ENCODE measurements at regions not wholly inside any gene's neighbourhood (a gene's known extent, or its start where the extent isn't known, plus 50 kb on each side); places are given as distances from the start of the nearest gene placed in this dataset.
"Not testable (repeated sequence)": the region's sequence is repeated elsewhere in the genome, so short reads cannot be mapped to it uniquely, and the experiment has no call there.

DNA sequence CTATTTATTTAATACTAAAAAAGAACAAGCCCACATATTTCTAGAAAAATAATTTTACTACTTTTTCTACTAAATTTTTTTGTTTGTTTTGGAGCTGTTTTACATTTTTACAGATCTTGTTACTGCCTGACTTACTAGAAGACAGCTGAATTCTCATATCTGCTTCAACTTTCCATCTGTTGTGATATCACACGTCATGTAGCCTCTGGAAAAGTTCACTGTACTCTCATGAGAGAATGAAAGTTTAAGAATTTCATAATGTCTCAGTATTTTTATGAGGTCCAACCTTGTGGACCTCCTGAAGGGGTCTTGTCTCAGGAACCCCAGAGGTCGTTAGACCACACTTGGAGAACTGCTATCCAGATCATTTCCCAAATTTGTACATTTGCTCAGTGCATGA, 81.7 kb upstream of the MTHFD1L start:
- in situ Hi-C loops (cut with MboI; ENCODE audit: low pct_ligation_motif_present in 1 of 4, low pct_unique_long_range_greater_than_20kb in 1 of 4, low sequenced_read_pairs in 3 of 4) (no loop called here), intact Hi-C loops (cut with DNase I; ENCODE audit: low total_unique reads) (no loop called here)
- Histone ChIP-seq H3K4me1 (no peaks in the 10 kb centered on the region), H3K4me3 (no peak overlapping the region), H3K36me3 (no peaks in the 10 kb centered on the region), H3K27me3 (no peaks in the 10 kb centered on the region), H3K9me3 (no peaks in the 10 kb centered on the region), H3K27ac (no peak overlapping the region)
- DNase-seq, result no peak
- TF ChIP-seq, protein P1, sequence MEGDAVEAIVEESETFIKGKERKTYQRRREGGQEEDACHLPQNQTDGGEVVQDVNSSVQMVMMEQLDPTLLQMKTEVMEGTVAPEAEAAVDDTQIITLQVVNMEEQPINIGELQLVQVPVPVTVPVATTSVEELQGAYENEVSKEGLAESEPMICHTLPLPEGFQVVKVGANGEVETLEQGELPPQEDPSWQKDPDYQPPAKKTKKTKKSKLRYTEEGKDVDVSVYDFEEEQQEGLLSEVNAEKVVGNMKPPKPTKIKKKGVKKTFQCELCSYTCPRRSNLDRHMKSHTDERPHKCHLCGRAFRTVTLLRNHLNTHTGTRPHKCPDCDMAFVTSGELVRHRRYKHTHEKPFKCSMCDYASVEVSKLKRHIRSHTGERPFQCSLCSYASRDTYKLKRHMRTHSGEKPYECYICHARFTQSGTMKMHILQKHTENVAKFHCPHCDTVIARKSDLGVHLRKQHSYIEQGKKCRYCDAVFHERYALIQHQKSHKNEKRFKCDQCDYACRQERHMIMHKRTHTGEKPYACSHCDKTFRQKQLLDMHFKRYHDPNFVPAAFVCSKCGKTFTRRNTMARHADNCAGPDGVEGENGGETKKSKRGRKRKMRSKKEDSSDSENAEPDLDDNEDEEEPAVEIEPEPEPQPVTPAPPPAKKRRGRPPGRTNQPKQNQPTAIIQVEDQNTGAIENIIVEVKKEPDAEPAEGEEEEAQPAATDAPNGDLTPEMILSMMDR (IDR thresholded peaks at IDR 0.05), result no peak
- TF ChIP-seq EP300 (IDR thresholded peaks at IDR 0.05; ENCODE audit: low read depth) (no peak), POLR2AphosphoS5 (IDR thresholded peaks at IDR 0.05) (no peak), POLR2A (IDR thresholded peaks at IDR 0.05) (no peak)
- WGBS, 2 donors (ENCODE audit: low coverage in 1 of 2), result 88 to 95% methylated on average over 1 to 2 of the region's 2 CpGs

DNA sequence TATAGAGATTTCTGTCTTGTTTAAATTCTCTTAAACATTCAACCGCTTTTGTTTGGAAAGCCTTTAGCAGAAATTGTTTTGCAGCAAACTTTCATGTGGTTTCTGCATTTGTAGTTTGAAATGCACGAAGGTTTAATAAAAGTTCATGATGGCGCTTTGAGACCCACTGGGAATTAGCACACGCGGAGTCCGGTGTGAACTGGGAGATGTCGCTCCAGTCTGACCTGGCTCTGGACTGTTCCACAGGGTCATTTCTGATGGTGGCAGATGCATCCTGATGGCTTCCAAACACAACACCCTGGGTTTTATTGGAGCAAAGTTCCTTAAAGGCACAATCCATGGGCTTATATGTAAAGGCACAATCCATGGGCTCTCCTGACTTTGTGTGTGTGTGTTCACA, 78.1 kb upstream of the MTHFD1L start:
- Histone ChIP-seq H3K27me3 (no peaks in the 10 kb centered on the region), H3K4me3 (no peak overlapping the region), H3K4me1 (no peaks in the 10 kb centered on the region), H3K36me3 (no peaks in the 10 kb centered on the region), H3K27ac (no peak overlapping the region), H3K9me3 (no peaks in the 10 kb centered on the region)
- intact Hi-C loops (cut with DNase I; ENCODE audit: low total_unique reads), result no loop called here
- TF ChIP-seq EP300 (IDR thresholded peaks at IDR 0.05; ENCODE audit: low read depth), result no peak
- TF ChIP-seq, protein P1 (IDR thresholded peaks at IDR 0.05), result no peak
- in situ Hi-C loops (cut with MboI; ENCODE audit: low pct_ligation_motif_present in 1 of 4, low pct_unique_long_range_greater_than_20kb in 1 of 4, low sequenced_read_pairs in 3 of 4), result no loop called here
- WGBS, 2 donors (ENCODE audit: low coverage in 1 of 2), result 84 to 88% methylated on average over 1 to 7 of the region's 7 CpGs
- DNase-seq, result no peak

DNA sequence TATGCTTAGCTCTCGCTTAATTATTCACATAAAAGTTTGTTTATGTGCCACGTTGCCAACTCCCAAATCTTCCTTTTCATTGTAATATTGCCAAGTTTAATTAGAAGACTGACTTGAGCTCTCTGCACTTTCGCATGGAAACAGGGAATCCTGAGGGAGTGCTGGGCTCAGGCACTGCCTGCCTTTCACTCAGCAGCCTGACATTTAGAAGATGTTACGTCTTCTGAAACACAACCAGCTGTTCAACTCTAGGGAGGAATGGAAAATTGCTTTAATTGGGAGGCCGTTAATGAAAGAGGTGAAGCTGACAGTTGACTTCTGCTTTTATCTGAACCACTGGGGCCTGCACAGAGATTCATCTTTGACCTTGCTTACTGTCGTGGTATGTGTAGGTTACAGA, 77.4 kb upstream of the MTHFD1L start:
- Histone ChIP-seq H3K36me3 (no peaks in the 10 kb centered on the region), H3K27me3 (no peaks in the 10 kb centered on the region), H3K4me1 (no peaks in the 10 kb centered on the region), H3K27ac (no peak overlapping the region), H3K9me3 (no peaks in the 10 kb centered on the region), H3K4me3 (no peak overlapping the region)
- DNase-seq, result no peak
- in situ Hi-C loops (cut with MboI; ENCODE audit: low pct_ligation_motif_present in 1 of 4, low pct_unique_long_range_greater_than_20kb in 1 of 4, low sequenced_read_pairs in 3 of 4) (no loop called here), intact Hi-C loops (cut with DNase I; ENCODE audit: low total_unique reads) (no loop called here)
- no peak for TF ChIP-seq POLR2AphosphoS5 (IDR thresholded peaks at IDR 0.05)
- TF ChIP-seq EP300 (IDR thresholded peaks at IDR 0.05; ENCODE audit: low read depth), result no peak
- TF ChIP-seq POLR2A (IDR thresholded peaks at IDR 0.05), result no peak
- TF ChIP-seq, protein P1 (IDR thresholded peaks at IDR 0.05), result no peak
- WGBS, 2 donors (ENCODE audit: low coverage in 1 of 2), result 68 to 88% methylated on average over 3 to 6 of the region's 6 CpGs

DNA sequence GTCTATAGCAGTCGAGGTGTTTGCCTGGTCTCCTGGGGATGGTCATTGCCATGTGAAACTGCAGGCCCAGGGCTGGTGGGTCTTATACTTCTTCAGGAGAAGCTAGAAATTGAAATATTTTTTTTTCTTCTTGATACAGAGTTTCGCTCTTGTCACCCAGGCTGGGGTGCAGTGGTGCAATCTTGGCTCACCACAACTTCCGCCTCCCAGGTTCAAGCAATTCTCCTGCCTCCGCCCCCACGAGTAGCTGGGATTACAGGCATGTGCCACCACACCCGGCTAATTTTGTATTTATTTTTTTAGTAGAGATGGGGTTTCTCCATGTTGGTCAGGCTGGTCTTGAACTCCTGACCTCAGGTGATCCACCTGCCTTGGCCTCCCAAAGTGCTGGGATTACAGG, 75.6 kb upstream of the MTHFD1L start:
- H3K27me3 ChIP-seq; intact Hi-C loops (cut with DNase I; ENCODE audit: low total_unique reads); in situ Hi-C loops (cut with MboI; ENCODE audit: low pct_ligation_motif_present in 1 of 4, low pct_unique_long_range_greater_than_20kb in 1 of 4, low sequenced_read_pairs in 3 of 4); DNase-seq; H3K27ac ChIP-seq; H3K4me1 ChIP-seq; H3K4me3 ChIP-seq; H3K9me3 ChIP-seq; H3K36me3 ChIP-seq: not testable (repeated sequence)
- 80 to 91% methylated on average over 1 to 6 of the region's 6 CpGs for WGBS, 2 donors (ENCODE audit: low coverage in 1 of 2)

DNA sequence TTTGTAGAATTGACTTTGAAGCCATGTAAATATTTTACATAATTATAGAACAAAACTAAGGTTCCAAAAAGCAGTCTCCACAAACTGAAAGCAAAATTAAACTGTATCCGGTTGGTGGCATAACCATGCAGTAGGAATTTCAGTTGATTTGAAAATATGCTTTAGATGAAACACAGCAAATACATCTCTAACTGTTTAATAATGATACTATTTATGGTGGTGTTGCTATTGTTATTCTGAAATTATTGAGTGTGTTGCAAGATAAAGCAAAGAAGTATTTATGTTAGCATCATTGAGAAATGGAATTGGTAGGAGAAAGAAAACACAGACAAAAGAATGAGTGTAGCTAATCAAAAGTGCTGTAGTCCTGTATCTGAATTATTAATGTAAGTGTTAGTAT, 73.8 kb upstream of the MTHFD1L start:
- Histone ChIP-seq H3K27me3 (no peaks in the 10 kb centered on the region), H3K4me1 (no peaks in the 10 kb centered on the region), H3K27ac (no peak overlapping the region), H3K36me3 (peaks cover 0 to 5% (median 0%) of the 10 kb centered on the region in 4 donors), H3K4me3 (no peak overlapping the region), H3K9me3 (no peaks in the 10 kb centered on the region)
- TF ChIP-seq POLR2AphosphoS5 (IDR thresholded peaks at IDR 0.05), result no peak
- TF ChIP-seq, protein P1 (IDR thresholded peaks at IDR 0.05), result no peak
- TF ChIP-seq EP300 (IDR thresholded peaks at IDR 0.05; ENCODE audit: low read depth), result no peak
- no peak for TF ChIP-seq POLR2A (IDR thresholded peaks at IDR 0.05)
- intact Hi-C loops (cut with DNase I; ENCODE audit: low total_unique reads) (no loop called here), in situ Hi-C loops (cut with MboI; ENCODE audit: low pct_ligation_motif_present in 1 of 4, low pct_unique_long_range_greater_than_20kb in 1 of 4, low sequenced_read_pairs in 3 of 4) (no loop called here)
- 70 to 82% methylated on average over 1 of the region's 1 CpG for WGBS, 2 donors (ENCODE audit: low coverage in 1 of 2)
- no peak for DNase-seq
